Calu3 (cell line): ENCODE measurements at regions not wholly inside any gene's neighbourhood (a gene's known extent, or its start where the extent isn't known, plus 50 kb on each side); places are given as distances from the start of the nearest gene placed in this dataset.

ENCODE experiments used
- BruUV-seq: library from RNA; stranded (reverse); fragments of 400-500 nt; replicated peaks from 2 replicates; lab custom pipeline; 2021; lab: Mats Ljungman, UMichigan
- CTCF ChIA-PET: fragments of 300-600 bp; sonication (Branson Sonifier 250); formaldehyde crosslinking; loops from one replicate; lab custom pipeline; 2022; ENCODE audit warnings: antibody characterized with exemption; lab: Charles Lee
- DNase-seq: peaks from one replicate; pipeline ENCODE4 v3.0.0; 2022
- H3K27ac Mint-ChIP-seq: one replicate; pipeline ENCODE4 v1.8.0; 2022; ENCODE audit warnings: mixed read lengths; ENCODE audit not compliant: unreplicated experiment
- H3K27me3 Mint-ChIP-seq: one replicate; pipeline ENCODE4 v1.8.0; 2022; ENCODE audit warnings: mixed read lengths; ENCODE audit not compliant: unreplicated experiment
- H3K36me3 Mint-ChIP-seq: one replicate; pipeline ENCODE4 v1.8.0; 2022; ENCODE audit warnings: mild to moderate bottlenecking, moderate library complexity, mixed read lengths; ENCODE audit not compliant: insufficient read depth, unreplicated experiment
- H3K4me1 Mint-ChIP-seq: one replicate; pipeline ENCODE4 v1.8.0; 2022; ENCODE audit warnings: mild to moderate bottlenecking, low read depth, mixed read lengths; ENCODE audit not compliant: unreplicated experiment
- H3K4me3 Mint-ChIP-seq: one replicate; pipeline ENCODE4 v1.8.0; 2022; ENCODE audit warnings: mild to moderate bottlenecking, low read depth, moderate library complexity, mixed read lengths; ENCODE audit not compliant: unreplicated experiment
- H3K9me3 Mint-ChIP-seq: one replicate; pipeline ENCODE4 v1.8.0; 2022; ENCODE audit warnings: low read depth, mixed read lengths; ENCODE audit not compliant: unreplicated experiment
- intact Hi-C: fragments of 100-400 bp; cut with micrococcal nuclease; formaldehyde crosslinking; loops from one replicate; pipeline ENCODE4 v1.10.0; 2022; ENCODE audit not compliant: unreplicated experiment
- TF ChIP-seq, protein P1 (sequence below): fragments of 200-600 bp; IDR thresholded peaks from one replicate; pipeline ENCODE4 v1.8.0; 2022; ENCODE audit warnings: antibody characterized with exemption; ENCODE audit not compliant: unreplicated experiment

DNA sequence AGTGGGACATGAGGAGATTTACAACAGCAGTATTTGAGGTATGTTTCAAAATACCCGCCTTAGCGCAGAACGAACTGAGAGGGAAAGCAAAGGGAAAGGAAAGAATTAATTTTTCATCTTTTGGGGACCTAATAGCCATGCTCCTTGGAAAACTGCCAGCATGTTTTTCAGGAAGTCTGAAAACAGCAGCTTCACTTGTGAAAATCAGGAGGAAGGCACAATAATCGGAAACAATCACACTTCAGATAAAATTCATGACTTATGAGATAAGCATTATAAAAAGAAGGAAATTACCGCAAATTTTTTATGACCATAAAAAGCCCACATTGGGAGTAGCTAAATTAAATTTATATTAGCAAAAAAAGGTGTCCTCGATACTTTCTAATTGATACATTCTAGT is 541.1 kb downstream of the HAO1 start:
- CTCF ChIA-PET, result no interaction called here
- no peak for DNase-seq
- BruUV-seq, result no TSS peak
- intact Hi-C loops, result no loop called here
- Mint-ChIP-seq H3K4me3 (no peak overlapping the region), H3K27ac (no peak overlapping the region), H3K27me3 (no peaks in the 10 kb centered on the region), H3K36me3 (no peaks in the 10 kb centered on the region), H3K4me1 (no peaks in the 10 kb centered on the region), H3K9me3 (no peaks in the 10 kb centered on the region)
- TF ChIP-seq, protein P1, sequence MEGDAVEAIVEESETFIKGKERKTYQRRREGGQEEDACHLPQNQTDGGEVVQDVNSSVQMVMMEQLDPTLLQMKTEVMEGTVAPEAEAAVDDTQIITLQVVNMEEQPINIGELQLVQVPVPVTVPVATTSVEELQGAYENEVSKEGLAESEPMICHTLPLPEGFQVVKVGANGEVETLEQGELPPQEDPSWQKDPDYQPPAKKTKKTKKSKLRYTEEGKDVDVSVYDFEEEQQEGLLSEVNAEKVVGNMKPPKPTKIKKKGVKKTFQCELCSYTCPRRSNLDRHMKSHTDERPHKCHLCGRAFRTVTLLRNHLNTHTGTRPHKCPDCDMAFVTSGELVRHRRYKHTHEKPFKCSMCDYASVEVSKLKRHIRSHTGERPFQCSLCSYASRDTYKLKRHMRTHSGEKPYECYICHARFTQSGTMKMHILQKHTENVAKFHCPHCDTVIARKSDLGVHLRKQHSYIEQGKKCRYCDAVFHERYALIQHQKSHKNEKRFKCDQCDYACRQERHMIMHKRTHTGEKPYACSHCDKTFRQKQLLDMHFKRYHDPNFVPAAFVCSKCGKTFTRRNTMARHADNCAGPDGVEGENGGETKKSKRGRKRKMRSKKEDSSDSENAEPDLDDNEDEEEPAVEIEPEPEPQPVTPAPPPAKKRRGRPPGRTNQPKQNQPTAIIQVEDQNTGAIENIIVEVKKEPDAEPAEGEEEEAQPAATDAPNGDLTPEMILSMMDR, result no peak

DNA sequence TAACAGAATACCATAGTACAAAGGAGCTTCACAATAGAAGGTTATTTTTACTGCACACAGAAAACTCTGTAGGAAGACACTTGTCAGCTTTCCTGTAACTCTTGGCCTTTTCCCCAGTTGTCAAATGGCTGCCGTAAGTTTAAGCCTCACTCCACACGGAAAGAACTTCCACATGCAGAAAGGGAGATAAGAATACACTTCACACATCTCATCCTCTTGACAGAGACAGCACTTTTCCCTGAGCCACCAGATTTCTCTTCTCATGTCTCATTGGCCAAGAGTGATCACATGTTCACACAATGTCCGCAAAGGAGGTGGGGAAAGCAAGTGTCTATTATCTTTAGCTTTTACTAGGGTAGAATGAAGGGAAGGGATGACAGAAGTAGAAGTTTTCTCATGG is 540.7 kb downstream of the HAO1 start:
- no peaks in the 10 kb centered on the region for H3K27me3 Mint-ChIP-seq
- H3K4me3 Mint-ChIP-seq, result no peak overlapping the region
- CTCF ChIA-PET, result no interaction called here
- no peaks in the 10 kb centered on the region for H3K4me1 Mint-ChIP-seq
- BruUV-seq, result no TSS peak
- H3K9me3 Mint-ChIP-seq, result no peaks in the 10 kb centered on the region
- intact Hi-C loops, result no loop called here
- TF ChIP-seq, protein P1, result no peak
- no peaks in the 10 kb centered on the region for H3K36me3 Mint-ChIP-seq
- DNase-seq, result no peak
- no peak overlapping the region for H3K27ac Mint-ChIP-seq

DNA sequence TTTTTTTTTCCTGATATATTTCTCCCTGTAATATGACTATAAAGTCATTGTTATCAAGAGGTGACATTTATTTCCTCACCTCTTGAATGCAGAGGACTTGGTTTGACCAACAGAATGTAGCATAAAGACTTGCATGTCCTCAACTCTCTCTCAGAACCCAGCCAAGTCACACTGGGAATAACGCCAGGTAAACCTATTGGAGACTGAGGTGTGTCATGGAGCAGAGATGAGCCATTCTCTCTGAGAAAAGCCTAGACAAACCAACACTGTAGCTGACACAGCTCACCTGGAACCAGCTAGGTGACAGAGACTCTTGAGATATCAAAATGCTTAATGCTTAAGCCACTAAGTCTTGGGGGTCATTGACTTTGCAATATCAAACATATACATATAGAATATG is 533.6 kb downstream of the HAO1 start:
- CTCF ChIA-PET, result no interaction called here
- Mint-ChIP-seq H3K9me3 (no peaks in the 10 kb centered on the region), H3K36me3 (no peaks in the 10 kb centered on the region), H3K4me1 (no peaks in the 10 kb centered on the region), H3K27me3 (no peaks in the 10 kb centered on the region), H3K4me3 (no peak overlapping the region), H3K27ac (no peak overlapping the region)
- intact Hi-C loops, result no loop called here
- no TSS peak for BruUV-seq
- TF ChIP-seq, protein P1, result no peak
- DNase-seq, result no peak

DNA sequence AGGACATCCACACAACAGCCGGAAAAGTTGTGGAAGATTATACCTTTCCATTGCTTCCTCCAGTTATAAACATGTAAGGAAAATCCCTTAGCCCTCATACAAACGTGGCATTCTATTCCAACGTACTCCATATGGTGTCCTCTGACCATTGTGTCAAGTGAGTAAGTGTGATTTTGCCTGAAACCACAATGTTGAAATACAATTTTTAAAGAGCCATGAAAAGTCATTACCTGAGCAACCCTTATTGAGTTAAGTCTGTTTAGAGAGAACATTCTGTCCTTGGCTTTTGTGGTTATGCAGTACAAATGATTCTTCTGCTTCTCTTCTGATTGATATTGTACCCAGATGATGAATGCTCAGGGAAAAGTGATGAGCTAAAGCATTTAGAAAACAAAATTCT is 530.1 kb downstream of the HAO1 start:
- no peak for DNase-seq
- Mint-ChIP-seq H3K4me3 (no peak overlapping the region), H3K27ac (no peak overlapping the region), H3K27me3 (no peaks in the 10 kb centered on the region), H3K9me3 (no peaks in the 10 kb centered on the region), H3K4me1 (no peaks in the 10 kb centered on the region), H3K36me3 (no peaks in the 10 kb centered on the region)
- BruUV-seq, result no TSS peak
- TF ChIP-seq, protein P1, result no peak
- CTCF ChIA-PET, result no interaction called here
- intact Hi-C loops, result no loop called here
